HepG2 (cell line): ENCODE measurements at regions not wholly inside any gene's neighbourhood (a gene's known extent, or its start where the extent isn't known, plus 50 kb on each side); places are given as distances from the start of the nearest gene placed in this dataset.

Source experiments
- ARHGAP35 ChIP-seq: sonication (generic); formaldehyde crosslinking; IDR thresholded peaks from 2 replicates; pipeline ENCODE4 v1.9.0; 2022; ENCODE audit warnings: mild to moderate bottlenecking, inconsistent platforms, moderate library complexity, missing genetic modification reagents, borderline replicate concordance
- CREM ChIP-seq, 2 experiments: sonication (generic) in 1 of 2; formaldehyde crosslinking in 1 of 2; IDR thresholded peaks; 2 replicates each; pipeline versions ENCODE4 v1.4.0 to v1.6.1; 2016 to 2020; ENCODE audit warnings: antibody characterized with exemption in 1 of 2, mild to moderate bottlenecking in 1 of 2, missing genetic modification reagents in 1 of 2
- FOXA1 ChIP-seq, 2 experiments: fragments of 450-650 bp in 1 of 2; sonication (generic) in 1 of 2; formaldehyde crosslinking in 1 of 2; IDR thresholded peaks; 2 replicates each; pipeline versions ENCODE4 v1.4.0 to v1.6.1; 2016 to 2020; ENCODE audit warnings: missing genetic modification reagents in 1 of 2
- HIVEP1 ChIP-seq: sonication (generic); formaldehyde crosslinking; IDR thresholded peaks from 2 replicates; pipeline ENCODE4 v1.4.0; 2020; ENCODE audit warnings: mild to moderate bottlenecking, missing genetic modification reagents
- HOXA9 ChIP-seq: sonication (generic); formaldehyde crosslinking; IDR thresholded peaks from 2 replicates; pipeline ENCODE4 v1.8.1; 2022; ENCODE audit warnings: missing genetic modification reagents, mild to moderate bottlenecking, moderate library complexity, borderline replicate concordance
- JUN ChIP-seq: sonication (generic); formaldehyde crosslinking; IDR thresholded peaks from 2 replicates; pipeline ENCODE4 v1.4.0; 2020; ENCODE audit warnings: mild to moderate bottlenecking, missing genetic modification reagents
- KAT7 ChIP-seq: IDR thresholded peaks from 2 replicates; pipeline ENCODE4 v1.6.1; 2018; ENCODE audit warnings: borderline replicate concordance, missing compliant biosample characterization
- KLF6 ChIP-seq: IDR thresholded peaks from 2 replicates; pipeline ENCODE4 v1.8.0; 2016; ENCODE audit warnings: missing biosample characterization, missing genetic modification reagents
- MIER2 ChIP-seq: IDR thresholded peaks from 2 replicates; pipeline ENCODE4 v1.6.1; 2016; ENCODE audit warnings: missing biosample characterization, missing genetic modification reagents
- MTERF4 ChIP-seq: sonication (generic); formaldehyde crosslinking; IDR thresholded peaks from 2 replicates; pipeline ENCODE4 v1.8.0; 2023; ENCODE audit warnings: mild to moderate bottlenecking, missing genetic modification reagents
- MTF1 ChIP-seq: sonication (generic); formaldehyde crosslinking; IDR thresholded peaks from 2 replicates; pipeline ENCODE4 v1.5.0; 2020; ENCODE audit warnings: missing genetic modification reagents
- MXD4 ChIP-seq: IDR thresholded peaks from 2 replicates; pipeline ENCODE4 v1.6.1; 2016; ENCODE audit warnings: mild to moderate bottlenecking, missing biosample characterization, missing genetic modification reagents
- NFKB2 ChIP-seq: sonication (generic); formaldehyde crosslinking; IDR thresholded peaks from 2 replicates; pipeline ENCODE4 v1.4.0; 2020; ENCODE audit warnings: missing genetic modification reagents, borderline replicate concordance
- NKX3-1 ChIP-seq: sonication (generic); formaldehyde crosslinking; IDR thresholded peaks from 2 replicates; pipeline ENCODE4 v1.5.0; 2020; ENCODE audit warnings: missing genetic modification reagents
- SAFB2 ChIP-seq: sonication (generic); formaldehyde crosslinking; IDR thresholded peaks from 2 replicates; pipeline ENCODE4 v1.5.1; 2020; ENCODE audit warnings: missing genetic modification reagents, low read depth, mild to moderate bottlenecking, borderline replicate concordance
- SSRP1 ChIP-seq: IDR thresholded peaks from 2 replicates; pipeline ENCODE4 v1.6.1; 2016; ENCODE audit warnings: control low read depth
- TRIM24 ChIP-seq: sonication (generic); formaldehyde crosslinking; IDR thresholded peaks from 2 replicates; pipeline ENCODE4 v1.8.0; 2022; ENCODE audit warnings: mild to moderate bottlenecking, missing genetic modification reagents
- ZNF343 ChIP-seq: sonication (generic); formaldehyde crosslinking; IDR thresholded peaks from 2 replicates; pipeline ENCODE4 v1.4.0; 2020; ENCODE audit warnings: mild to moderate bottlenecking, missing genetic modification reagents
- ZNF720 ChIP-seq: sonication (generic); formaldehyde crosslinking; IDR thresholded peaks from 2 replicates; pipeline ENCODE4 v1.4.0; 2020; ENCODE audit warnings: missing genetic modification reagents
- ZNF83 ChIP-seq: sonication (generic); formaldehyde crosslinking; IDR thresholded peaks from 2 replicates; pipeline ENCODE4 v1.4.0; 2020; ENCODE audit warnings: missing genetic modification reagents, mild to moderate bottlenecking, borderline replicate concordance
- ZSCAN20 ChIP-seq: sonication (generic); formaldehyde crosslinking; IDR thresholded peaks from 2 replicates; pipeline ENCODE4 v1.4.0; 2020; ENCODE audit warnings: missing genetic modification reagents, mild to moderate bottlenecking, borderline replicate concordance
- TF ChIP-seq, protein P1 (sequence below): sonication (generic); formaldehyde crosslinking; IDR thresholded peaks from 2 replicates; pipeline ENCODE4 v1.4.0; 2020; ENCODE audit warnings: mild to moderate bottlenecking, missing genetic modification reagents
- TF ChIP-seq, protein P2 (sequence below): IDR thresholded peaks from 2 replicates; pipeline ENCODE4 v1.6.1; 2012; ENCODE audit warnings: low read length, improper control_type of control experiment

- TF ChIP-seq JUN (CRISPR knock-in tag) (peak; percentile 91), MTF1 (CRISPR knock-in tag) (no peak), TRIM24 (no peak), HIVEP1 (CRISPR knock-in tag) (no peak), SSRP1 (CRISPR knock-in tag) (no peak; the same call in 1 of the 2 replicates), KAT7 (CRISPR knock-in tag) (peak; percentile 16; the same call in 1 of the 2 replicates), MXD4 (CRISPR knock-in tag) (no peak), MIER2 (peak; percentile 72; the same call in 1 of the 2 replicates), MTERF4 (CRISPR knock-in tag) (no peak), ZSCAN20 (CRISPR knock-in tag) (no peak), SAFB2 (CRISPR knock-in tag) (no peak; the same call in 1 of the 2 replicates), ARHGAP35 (no peak), KLF6 (CRISPR knock-in tag) (no peak; the same call in none of the 2 replicates), CREM (IDR thresholded peaks at IDR 0.05) (peak; percentile 83), CREM (CRISPR knock-in tag; IDR thresholded peaks at IDR 0.05) (no peak), FOXA1 (IDR thresholded peaks at IDR 0.05) (no peak), FOXA1 (CRISPR knock-in tag; IDR thresholded peaks at IDR 0.05) (peak; percentile 50; the same call in 1 of the 2 replicates), ZNF720 (CRISPR knock-in tag) (no peak), NKX3-1 (CRISPR knock-in tag) (peak; percentile 31; the same call in 1 of the 2 replicates), ZNF83 (CRISPR knock-in tag) (no peak), HOXA9 (no peak), NFKB2 (CRISPR knock-in tag) (no peak), ZNF343 (CRISPR knock-in tag) (no peak)
- TF ChIP-seq, protein P1, sequence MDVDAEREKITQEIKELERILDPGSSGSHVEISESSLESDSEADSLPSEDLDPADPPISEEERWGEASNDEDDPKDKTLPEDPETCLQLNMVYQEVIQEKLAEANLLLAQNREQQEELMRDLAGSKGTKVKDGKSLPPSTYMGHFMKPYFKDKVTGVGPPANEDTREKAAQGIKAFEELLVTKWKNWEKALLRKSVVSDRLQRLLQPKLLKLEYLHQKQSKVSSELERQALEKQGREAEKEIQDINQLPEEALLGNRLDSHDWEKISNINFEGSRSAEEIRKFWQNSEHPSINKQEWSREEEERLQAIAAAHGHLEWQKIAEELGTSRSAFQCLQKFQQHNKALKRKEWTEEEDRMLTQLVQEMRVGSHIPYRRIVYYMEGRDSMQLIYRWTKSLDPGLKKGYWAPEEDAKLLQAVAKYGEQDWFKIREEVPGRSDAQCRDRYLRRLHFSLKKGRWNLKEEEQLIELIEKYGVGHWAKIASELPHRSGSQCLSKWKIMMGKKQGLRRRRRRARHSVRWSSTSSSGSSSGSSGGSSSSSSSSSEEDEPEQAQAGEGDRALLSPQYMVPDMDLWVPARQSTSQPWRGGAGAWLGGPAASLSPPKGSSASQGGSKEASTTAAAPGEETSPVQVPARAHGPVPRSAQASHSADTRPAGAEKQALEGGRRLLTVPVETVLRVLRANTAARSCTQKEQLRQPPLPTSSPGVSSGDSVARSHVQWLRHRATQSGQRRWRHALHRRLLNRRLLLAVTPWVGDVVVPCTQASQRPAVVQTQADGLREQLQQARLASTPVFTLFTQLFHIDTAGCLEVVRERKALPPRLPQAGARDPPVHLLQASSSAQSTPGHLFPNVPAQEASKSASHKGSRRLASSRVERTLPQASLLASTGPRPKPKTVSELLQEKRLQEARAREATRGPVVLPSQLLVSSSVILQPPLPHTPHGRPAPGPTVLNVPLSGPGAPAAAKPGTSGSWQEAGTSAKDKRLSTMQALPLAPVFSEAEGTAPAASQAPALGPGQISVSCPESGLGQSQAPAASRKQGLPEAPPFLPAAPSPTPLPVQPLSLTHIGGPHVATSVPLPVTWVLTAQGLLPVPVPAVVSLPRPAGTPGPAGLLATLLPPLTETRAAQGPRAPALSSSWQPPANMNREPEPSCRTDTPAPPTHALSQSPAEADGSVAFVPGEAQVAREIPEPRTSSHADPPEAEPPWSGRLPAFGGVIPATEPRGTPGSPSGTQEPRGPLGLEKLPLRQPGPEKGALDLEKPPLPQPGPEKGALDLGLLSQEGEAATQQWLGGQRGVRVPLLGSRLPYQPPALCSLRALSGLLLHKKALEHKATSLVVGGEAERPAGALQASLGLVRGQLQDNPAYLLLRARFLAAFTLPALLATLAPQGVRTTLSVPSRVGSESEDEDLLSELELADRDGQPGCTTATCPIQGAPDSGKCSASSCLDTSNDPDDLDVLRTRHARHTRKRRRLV (CRISPR knock-in tag): no peak
- TF ChIP-seq, protein P2, sequence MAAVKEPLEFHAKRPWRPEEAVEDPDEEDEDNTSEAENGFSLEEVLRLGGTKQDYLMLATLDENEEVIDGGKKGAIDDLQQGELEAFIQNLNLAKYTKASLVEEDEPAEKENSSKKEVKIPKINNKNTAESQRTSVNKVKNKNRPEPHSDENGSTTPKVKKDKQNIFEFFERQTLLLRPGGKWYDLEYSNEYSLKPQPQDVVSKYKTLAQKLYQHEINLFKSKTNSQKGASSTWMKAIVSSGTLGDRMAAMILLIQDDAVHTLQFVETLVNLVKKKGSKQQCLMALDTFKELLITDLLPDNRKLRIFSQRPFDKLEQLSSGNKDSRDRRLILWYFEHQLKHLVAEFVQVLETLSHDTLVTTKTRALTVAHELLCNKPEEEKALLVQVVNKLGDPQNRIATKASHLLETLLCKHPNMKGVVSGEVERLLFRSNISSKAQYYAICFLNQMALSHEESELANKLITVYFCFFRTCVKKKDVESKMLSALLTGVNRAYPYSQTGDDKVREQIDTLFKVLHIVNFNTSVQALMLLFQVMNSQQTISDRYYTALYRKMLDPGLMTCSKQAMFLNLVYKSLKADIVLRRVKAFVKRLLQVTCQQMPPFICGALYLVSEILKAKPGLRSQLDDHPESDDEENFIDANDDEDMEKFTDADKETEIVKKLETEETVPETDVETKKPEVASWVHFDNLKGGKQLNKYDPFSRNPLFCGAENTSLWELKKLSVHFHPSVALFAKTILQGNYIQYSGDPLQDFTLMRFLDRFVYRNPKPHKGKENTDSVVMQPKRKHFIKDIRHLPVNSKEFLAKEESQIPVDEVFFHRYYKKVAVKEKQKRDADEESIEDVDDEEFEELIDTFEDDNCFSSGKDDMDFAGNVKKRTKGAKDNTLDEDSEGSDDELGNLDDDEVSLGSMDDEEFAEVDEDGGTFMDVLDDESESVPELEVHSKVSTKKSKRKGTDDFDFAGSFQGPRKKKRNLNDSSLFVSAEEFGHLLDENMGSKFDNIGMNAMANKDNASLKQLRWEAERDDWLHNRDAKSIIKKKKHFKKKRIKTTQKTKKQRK: no peak
Measured at GRCh38 chr3:188002626-188003138, 151.3 kb upstream of the LPP start (continued).
